ENCODE measurements at regions not wholly inside any gene's neighbourhood (a gene's known extent, or its start where the extent isn't known, plus 50 kb on each side); places are given as distances from the start of the nearest gene placed in this dataset.

DNA sequence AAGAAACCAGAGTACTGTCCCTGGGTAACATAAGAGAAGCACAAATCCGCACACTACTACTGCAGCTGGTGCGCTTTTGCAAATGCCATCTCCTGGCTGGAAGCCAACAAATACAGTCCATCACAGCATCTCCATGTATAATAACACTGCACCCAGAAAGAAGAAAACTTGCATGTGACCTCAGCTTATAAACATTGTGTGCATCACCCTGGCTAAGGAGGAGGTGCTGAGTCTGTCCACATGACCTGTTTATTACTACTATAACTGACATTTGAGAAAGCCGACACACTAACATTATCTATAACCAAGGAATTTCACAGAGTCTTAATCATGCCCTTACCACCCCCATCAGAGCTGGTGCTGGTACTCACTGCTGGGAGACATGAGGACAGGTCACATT is 516.8 kb downstream of the CFAP47 start:
- no peak for DNase-seq

DNA sequence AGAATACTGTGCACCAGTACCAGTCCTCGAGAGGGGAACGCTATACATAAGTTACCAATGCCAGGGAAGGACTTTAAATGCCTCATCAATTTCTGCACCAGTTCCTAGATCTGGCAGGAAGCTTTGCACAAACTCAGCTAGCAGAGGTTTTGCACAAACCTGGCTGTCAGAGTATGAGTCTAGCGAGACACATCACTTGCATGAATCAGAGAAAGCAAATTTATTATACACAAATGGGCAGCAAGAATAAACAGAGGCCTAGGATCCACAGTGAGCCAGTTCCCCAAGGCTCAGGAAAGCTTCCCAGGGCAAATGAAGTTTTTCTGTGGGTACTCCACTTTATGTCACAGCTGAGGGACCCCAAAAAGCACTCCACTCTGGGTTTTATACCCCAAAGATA is 523.5 kb downstream of the CFAP47 start:
- DNase-seq = no peak

DNA sequence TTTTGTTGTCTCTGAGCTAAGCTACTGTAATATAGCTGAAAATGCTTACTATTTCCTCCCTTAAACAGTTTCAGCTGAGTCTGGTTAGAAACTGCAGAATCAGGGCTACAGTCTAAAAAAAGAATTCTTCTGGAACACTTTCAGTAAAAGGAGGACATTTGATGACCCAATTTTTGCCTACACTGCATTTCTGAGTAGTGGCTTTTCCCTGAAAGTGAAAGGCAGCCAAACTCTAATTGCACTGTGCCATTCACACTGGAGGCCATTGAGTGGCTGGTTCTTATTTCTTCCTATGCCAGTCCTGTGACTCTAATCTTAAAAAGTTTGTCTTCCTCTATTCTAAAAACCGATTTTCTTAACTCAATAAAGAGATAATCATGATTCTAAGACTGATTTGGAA is 526.0 kb downstream of the CFAP47 start:
- no peak for DNase-seq

DNA sequence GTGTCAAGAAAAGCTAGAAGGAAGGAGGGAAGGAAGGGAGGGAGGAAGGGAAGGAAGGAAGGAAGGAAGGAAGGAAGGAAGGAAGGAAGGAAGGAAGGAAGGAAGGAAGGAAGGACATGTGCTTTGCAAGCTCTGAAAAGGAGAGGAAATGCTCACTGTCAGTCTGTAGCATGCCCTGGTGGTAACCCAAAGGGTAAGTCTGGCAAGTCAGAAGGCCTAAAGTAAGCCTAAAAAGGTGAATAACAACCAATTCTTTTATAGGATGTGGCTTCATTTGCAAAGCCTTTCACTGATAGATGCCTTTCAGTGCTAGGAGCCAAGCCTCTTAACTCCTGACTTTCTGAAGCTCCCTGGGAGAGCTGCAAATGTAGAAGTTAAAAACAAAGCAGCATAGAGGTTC is 542.6 kb downstream of the CFAP47 start:
- DNase-seq = no peak

DNA sequence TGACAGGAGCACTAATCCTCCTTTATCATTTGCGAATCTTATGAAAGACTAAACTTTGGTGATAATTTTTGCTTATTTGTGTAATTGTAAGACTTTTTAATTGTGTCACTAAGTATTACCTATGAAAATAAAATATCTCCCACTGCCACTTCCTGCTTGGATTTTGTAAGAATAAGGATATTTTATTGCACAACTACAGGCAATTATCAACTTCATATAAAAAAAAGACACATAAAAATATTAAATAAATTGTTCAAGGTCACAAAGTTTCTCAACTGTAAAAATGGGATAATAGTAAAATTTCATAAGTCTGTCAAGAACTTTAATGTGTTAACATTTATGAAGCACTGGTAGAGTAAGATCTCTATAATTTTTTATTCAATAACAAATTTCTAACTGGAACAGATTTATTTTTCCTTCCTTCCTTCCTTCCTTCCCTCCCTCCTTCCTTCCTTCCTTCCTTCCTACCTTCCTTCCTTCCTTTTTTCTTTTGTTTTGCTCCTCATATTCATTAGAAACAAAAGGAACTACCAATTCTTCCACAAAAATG is 527.6 kb upstream of the FAM47C start:
- DNase-seq = no peak

DNA sequence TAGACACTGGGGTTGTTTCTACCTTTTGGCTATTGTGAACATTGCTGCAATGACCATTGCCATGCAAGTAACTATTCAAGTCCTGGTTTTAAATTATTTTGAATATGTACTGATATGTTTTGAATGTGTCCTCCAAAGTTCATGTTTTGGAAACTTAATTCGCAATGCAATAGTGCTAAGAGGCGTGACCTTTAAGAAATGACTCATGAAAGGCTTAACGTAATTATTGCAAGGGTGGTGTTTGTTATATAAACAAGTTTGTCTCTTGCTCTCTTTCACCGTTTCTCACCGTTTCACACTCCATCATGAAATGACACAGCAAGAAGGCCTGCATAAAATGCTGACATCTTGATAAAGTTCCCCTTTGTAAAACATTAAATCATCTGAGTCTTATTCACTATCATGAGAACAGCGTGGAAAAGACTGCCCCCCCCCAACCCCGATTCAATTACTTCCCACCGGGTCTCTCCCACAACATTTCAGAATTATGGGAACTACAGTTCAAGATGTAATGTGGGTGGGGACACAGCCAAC is 506.9 kb upstream of the FAM47C start:
- no peak for DNase-seq

DNA sequence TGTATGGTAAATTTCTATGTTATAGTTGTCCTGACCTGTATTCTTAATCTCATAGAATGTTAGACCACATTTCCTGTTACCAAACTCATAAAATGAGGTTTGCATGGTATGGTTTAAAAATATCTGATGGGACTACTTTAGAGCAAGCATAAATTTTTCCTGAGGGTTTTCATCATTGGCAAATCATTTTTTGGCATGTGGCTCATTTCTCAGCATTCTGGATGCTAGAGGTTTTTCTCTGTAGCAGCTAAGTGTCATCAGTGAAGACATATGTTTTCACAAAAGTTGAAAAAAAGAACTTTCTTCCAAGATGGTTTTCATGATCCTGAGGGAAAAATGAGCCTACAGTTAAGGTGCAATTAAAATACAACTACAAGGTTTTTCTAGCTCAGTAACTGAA is 503.5 kb upstream of the FAM47C start:
- no peak for DNase-seq

DNA sequence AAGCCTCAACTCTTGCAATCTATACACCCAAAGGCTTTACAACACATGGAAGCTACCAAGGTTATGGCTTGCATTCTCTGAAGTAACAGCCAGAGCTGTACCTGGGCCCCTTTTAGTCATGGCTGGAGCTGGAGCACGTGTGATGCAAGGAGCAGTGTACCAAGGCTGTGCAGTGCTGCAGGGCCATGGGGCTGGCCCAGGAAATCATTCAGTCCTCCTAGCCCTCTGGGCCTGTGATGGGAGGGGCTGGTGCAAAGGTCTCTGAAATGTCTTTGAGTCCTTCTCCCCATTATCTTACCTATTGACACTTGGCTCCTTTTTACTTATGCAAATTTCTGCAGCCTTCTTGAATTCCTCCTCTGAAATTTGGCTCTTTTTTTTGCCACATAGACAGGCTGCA is 500.1 kb upstream of the FAM47C start:
- DNase-seq = no peak

DNA sequence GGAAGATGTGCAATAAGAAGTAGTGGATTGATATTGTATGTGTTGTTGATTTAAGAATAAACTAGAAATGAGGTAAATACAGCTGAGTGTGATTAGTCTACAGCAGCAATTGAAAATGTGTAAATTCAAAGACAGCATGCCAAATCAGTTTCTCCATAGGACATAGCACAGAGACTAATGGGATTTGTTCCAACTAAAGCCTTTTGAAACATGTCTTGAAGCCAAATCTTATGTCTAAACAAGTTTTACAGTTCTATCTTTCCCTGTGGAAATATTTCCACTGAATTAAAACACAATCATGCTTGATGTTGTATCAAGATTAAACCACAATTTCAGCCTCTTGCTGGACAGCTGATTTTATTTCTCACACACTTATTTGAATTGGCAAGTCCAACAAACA is 497.4 kb upstream of the FAM47C start:
- DNase-seq = no peak

DNA sequence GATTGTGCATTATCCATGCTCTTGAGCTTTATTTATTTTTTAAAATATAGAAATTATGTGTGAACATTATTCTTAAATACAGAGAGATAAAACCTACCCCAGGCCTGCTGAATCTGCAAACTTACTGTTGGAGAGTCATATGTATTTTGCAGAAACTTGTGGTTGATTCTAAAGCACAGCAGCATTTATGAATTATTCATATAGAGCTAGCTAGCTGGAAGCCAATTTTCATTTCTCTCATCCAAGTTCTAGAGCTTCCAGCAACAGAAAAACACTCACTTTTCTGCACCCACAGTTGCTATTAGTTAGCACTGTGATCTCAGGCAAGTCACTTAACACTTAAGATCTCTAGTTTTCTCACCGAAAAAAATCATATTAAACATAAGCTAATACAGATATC is 479.5 kb upstream of the FAM47C start:
- DNase-seq = no peak

DNA sequence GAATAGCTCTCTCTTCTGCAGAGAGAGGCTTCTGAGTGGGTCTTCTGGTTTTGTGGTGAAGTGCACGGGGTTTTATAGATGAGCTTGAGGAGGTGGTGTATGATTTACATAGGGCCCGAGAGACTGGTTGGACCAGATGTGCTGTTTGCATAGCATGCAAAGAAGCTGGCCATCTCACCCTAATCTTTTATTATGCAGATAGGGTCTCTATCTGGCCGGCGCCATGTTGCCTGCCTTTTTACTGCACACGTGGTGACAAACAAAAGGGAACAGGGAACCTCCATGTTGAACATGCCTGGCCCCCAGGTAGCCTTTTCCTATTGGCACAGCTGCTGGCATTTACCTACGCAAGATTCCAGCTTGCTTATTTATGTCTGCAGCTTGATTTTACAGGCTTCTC is 473.3 kb upstream of the FAM47C start:
- no peak for DNase-seq

DNA sequence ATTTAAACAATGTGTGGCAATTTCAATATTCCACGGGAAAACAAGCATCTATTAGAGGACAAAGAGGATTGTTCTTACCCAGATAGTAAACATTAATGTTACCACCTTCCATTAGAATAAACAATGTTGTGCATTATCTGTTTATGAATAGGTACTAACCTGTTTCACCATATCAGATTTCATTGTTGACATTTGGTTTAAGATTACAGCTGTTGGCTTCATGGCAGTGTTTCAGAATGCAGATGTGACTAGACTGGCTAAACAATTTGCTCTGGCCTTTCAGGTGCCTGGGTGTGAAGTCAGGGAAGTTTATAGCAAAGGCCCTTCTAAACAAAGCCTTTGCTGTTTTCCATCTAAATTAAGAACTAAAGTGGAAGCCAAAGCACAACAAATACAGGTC is 464.7 kb upstream of the FAM47C start:
- DNase-seq = no peak

DNA sequence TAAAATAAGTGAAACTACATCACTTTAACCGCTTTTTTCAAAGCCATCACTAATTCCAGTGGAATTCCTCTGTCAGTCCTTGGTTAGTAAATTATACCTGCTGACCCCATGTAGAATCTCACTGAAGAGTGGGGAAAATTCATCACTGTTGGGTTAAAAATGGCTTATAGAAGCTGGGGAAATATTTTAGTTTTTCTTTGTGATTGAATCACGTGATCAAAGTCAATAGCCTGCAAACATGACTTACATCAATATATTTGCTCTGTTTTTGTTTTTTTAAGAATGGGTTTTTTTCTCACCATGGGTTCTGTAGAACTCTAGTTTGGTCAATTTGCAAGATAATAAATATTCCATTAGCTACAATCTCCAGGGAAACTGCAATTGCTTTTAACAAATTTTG is 445.2 kb upstream of the FAM47C start:
- no peak for DNase-seq

DNA sequence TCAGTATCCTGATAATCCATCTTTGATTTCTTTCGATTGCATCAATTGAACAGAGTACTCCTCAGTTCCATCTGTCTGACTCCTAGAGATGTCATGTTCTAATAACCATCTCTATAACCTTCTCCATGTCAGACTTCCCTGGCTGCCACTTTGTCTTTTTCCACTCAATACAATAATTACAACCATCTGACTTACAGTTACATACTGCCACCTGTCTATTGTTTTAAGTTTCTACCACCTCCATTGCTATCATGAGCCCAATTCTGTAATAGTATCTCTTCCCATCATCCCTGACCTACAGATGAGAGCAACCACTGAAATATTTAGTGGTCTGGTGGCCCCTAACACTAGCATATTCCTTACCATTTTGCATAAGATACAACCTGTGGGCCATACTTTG is 439.2 kb upstream of the FAM47C start:
- no peak for DNase-seq

DNA sequence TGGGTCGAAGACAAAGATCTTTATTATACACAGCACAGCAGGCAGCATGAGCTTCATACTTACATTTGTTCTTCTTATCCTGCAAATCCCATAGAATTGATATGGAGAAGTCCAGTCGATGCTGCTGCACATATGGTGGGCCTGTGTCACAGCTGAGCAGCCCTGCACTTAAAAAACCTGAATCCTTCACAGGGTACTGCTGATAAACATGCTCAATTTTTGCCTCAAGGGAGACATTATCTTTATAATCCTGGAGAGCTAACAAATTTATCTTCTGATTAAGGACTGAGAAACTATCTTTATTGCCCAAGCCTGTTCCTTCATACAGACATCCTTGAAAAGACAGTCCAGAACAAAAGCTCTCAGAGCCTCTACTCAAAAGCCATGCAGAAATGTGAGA is 434.4 kb upstream of the FAM47C start:
- no peak for DNase-seq

DNA sequence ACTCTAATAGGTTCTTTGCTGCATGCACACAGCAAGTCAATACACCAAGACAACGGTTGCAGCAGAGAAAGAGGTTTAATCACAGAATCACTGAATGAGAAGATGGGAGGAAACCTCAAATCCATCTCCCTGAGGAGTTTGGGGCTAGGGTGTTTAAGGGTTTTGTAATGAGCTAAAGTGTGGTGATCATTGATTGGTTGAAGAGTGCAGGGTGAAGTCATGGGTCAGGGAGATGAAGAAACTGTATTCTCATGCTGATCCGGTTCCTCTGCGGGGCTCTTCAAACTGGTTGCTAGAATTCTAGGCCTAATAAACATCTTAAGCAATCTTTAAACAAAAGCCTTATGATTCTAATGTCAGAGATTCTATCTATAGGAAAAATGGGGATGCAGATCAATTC is 432.5 kb upstream of the FAM47C start:
- DNase-seq = no peak

DNA sequence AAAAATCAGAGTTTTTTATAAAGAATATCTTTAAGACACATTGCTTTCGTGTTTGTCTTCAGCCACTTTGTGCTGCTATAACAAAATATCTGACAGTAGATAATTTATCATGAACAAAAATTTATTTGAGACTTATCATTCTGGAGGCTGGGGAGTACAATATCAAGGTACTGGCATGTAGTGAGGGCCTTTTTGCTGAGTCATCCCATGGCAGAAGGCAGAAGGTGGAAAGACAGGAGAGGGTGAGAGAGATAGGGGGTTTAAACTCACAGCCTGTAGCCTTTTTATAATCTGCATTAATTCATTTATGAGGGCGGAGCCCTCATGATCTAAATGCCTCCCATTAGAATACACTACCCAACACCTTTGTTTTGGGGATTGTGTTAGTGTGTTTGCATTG is 431.2 kb upstream of the FAM47C start:
- DNase-seq = no peak

DNA sequence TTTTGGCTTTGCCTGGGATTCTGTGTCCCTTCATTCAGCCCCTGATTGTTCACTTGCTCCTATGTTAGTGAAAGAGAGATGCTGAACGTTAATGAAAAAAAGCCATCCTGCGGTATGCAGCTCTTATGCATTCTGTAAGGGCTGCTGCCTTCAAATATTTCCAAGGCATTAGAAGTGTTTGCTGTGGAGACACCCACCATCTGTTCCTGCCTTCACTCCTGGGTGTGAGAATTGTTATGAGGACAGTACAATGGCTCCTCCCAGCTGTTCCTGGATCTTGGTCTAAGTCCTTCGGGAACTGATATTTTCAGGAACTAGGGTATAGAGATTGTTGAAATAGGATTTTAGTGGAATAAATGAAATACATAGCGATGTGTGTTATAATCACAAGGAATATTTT is 427.1 kb upstream of the FAM47C start:
- DNase-seq = no peak

DNA sequence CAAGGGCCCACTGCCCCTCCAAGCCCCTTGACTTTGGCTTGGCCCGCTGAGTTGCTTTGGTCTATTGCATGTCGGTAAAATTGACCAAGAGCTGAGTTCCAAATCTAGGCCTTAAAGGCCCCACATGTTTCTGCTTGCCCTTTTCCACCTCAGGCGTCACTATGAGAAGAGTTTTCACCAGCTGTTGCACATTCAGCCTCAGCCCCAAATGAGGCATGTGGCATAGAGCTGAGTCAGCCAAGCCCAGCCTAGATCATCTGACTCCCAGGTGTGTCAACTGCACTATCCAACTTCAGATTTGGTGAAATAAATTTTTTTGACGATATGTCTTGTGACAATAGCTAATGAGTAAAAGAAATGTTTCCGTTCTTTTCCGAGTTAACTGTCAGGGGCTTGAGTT is 424.5 kb upstream of the FAM47C start:
- DNase-seq = no peak

DNA sequence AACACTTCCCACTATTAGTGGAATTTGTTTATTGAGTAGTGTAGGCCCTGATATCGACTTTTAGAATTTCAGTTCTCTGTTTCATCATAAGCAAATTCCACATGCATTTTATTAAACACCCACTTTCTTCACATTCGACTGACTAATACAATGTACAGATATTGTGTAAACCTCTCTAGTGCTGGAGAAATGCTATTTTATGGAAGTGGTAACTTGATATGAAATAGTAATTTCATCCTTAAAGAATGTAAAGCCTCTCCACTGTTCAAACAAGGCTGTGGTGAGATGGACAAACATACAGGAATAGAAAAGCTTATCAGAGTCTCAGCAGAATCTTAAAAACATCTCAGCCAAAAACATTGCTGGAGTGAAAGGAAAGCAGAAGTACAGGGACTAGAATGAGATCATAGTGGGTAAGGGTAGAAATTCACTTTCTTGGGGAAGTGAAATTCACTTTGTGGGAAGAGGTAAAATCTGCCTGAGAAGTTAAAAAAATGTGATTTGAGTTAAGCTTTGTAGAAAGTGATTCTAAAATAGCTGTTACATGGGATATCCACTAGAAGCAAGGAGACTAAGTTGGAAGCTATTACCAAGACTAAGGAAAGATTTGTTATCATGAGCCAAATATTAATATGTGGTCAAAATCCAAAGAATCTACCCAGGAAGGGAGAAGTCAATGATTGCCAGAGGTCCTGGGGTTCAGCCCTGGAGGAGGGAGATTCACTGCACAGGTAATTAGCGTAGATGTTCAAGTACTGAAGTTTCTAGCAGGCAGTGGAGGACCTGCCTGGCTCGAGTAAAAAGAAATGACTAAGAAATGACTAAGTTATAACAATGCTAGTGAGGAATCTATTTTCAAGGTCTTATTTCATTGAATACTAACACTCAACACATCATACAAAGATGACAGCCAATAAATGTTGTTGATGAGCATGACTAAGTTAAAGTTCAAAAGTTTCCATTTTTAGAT is 398.3 kb upstream of the FAM47C start:
- DNase-seq = no peak

DNA sequence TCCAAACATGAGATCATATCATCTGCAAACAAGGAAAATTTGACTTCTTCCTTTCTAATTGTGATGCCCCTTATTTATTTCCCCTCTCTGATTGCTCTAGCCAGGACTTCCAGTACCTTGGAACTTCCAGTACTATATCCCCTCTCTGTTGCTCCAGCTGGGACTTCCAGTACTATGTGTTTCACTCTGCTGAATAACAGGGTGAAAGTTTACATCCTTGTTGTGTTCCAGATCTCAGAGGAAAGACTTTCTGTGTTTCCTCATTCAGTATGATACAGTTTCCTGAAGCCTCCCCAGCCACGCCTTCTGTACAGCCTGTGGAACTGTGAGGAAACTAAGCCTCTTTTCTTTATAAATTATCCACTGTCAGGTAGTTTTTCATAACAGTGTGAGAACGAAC is 381.3 kb upstream of the FAM47C start:
- DNase-seq = no peak

DNA sequence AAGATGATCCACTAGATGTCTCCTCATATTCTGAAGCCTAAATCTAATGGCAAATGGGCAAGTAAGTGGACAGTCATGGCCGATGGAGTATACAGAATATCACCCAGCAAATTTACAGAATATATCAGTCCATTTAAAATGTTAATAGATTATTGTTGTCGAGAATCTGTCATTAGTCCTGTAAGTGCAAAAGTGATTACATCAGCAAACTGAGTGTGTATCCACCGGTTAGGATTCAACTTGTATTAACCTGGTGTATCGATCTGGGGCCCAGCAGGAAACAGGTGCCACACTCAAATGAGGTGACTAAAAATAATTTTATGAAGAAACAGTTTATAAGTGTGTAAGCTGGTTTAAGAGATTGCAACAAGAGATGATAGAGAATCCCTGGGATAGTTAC is 367.9 kb upstream of the FAM47C start:
- no peak for DNase-seq

DNA sequence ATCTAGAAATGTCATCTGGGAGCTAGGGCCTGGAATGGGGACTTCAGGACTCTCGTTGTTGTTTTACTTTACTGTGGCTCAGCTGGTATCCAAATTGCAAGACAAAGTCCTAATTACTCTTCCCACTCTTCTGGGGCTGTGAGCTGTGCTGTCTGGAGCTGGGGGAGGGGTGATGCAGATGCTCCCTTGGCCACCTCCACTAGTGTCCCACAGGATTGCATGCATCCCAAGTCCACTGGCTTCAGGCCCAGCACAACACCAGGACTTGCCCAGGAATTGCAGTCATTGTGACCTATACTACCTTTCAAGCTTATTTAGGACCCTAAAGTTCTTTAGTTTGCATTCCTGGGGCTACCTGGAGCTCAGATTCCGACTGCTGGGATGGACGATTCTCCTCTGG is 366.1 kb upstream of the FAM47C start:
- no peak for DNase-seq

DNA sequence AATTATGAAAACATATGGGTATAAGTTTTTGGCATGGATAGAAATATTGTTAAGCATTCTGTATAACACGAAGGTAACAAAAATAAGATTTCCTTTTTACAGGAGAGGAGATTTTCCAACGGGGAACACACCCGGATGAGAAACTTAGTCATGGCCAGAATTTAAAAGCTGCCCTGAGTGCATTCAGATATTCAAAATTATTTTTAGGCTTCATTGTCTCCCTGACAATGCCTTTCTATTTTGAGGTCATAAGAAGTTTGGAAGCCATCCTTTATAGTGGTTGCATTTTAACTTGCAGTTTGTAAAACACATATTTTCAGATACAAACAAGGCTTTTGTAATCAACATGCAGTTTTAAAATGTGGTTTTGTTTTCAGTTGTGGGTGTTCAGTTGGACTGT is 357.5 kb upstream of the FAM47C start:
- DNase-seq = no peak

DNA sequence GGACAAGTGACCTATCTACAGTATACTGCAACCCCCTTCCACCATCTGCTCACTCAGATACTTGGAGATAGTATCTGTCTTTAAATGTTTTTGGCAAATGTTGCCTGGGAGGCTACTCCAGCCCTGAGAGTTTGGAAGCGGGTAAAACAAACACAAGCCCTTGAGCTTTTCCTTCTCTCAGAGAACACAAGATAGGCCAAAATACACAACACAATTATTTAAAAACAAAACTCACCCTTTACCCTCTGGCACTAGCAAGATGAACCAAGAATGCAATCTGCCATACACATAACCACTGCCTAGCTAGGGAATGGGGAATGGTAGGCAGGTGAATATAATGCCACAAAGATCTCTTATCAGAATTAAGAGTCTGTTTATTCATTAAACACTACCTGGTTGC is 324.7 kb upstream of the FAM47C start:
- no peak for DNase-seq

Data from right hindlimb (tissue), 1 donor.